MM.1S (cell line): ENCODE measurements at regions not wholly inside any gene's neighbourhood (a gene's known extent, or its start where the extent isn't known, plus 50 kb on each side); places are given as distances from the start of the nearest gene placed in this dataset.

Source experiments
- EZH2 ChIP-seq: fragments of 300-600 bp; sonication (generic); optimal IDR thresholded peaks from 2 replicates; pipeline ENCODE3; 2017; ENCODE audit warnings: low read depth, mild to moderate bottlenecking, antibody characterized with exemption, low read length, mixed read lengths
- EZH2phosphoT487 ChIP-seq: fragments of 300-600 bp; sonication (generic); IDR thresholded peaks from 2 replicates; pipeline ENCODE4 v1.6.1; 2018; ENCODE audit warnings: antibody characterized with exemption, low read length
- TF ChIP-seq, protein P1 (sequence below): fragments of 300-600 bp; sonication (generic); IDR thresholded peaks from 2 replicates; pipeline ENCODE4 v1.5.1; 2016; ENCODE audit warnings: antibody characterized with exemption, low read length, mixed read lengths

DNA sequence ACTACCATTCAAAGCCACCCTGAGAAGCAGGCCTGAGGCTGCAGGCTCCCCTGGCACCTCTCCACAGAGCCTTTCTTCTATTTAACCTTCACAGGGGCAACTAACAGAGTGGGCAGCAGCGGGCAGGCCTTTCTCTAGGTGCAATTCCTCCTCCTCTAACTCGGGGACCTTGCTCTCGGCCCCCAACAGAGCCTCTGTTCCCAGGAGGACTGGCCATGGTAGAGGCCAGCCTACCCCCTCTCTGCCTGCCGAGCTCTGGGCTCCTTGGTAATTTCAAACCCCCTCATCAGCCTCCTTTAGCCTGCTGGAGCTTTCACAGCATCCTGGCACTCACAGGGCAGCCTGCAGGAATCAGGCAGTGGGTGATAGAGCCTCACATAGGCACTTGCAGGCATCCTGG, 920.8 kb upstream of the ZNF722 start:
- TF ChIP-seq, protein P1, sequence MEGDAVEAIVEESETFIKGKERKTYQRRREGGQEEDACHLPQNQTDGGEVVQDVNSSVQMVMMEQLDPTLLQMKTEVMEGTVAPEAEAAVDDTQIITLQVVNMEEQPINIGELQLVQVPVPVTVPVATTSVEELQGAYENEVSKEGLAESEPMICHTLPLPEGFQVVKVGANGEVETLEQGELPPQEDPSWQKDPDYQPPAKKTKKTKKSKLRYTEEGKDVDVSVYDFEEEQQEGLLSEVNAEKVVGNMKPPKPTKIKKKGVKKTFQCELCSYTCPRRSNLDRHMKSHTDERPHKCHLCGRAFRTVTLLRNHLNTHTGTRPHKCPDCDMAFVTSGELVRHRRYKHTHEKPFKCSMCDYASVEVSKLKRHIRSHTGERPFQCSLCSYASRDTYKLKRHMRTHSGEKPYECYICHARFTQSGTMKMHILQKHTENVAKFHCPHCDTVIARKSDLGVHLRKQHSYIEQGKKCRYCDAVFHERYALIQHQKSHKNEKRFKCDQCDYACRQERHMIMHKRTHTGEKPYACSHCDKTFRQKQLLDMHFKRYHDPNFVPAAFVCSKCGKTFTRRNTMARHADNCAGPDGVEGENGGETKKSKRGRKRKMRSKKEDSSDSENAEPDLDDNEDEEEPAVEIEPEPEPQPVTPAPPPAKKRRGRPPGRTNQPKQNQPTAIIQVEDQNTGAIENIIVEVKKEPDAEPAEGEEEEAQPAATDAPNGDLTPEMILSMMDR, result no peak
- TF ChIP-seq EZH2phosphoT487 (no peak), EZH2 (no peak)
